HepG2 (cell line): ENCODE measurements at regions not wholly inside any gene's neighbourhood (a gene's known extent, or its start where the extent isn't known, plus 50 kb on each side); places are given as distances from the start of the nearest gene placed in this dataset.

ENCODE experiments used
- BCL3 ChIP-seq: sonication (generic); formaldehyde crosslinking; IDR thresholded peaks from 2 replicates; pipeline ENCODE4 v1.5.1; 2020; ENCODE audit warnings: mild to moderate bottlenecking, missing genetic modification reagents, moderate library complexity
- HNRNPK ChIP-seq: fragments of 200-400 bp; formaldehyde crosslinking; IDR thresholded peaks from 2 replicates; pipeline ENCODE4 v1.6.1; 2018; ENCODE audit warnings: low read length, low read depth, moderate library complexity, mild to moderate bottlenecking; ENCODE audit not compliant: poor library complexity, severe bottlenecking
- NFAT5 ChIP-seq: sonication (generic); formaldehyde crosslinking; IDR thresholded peaks from 2 replicates; pipeline ENCODE4 v1.4.0; 2020; ENCODE audit warnings: missing genetic modification reagents
- POLR2AphosphoS5 ChIP-seq: IDR thresholded peaks from 2 replicates; pipeline ENCODE4 v1.6.1; 2012; ENCODE audit warnings: low read depth, low read length
- TCF12 ChIP-seq, 2 experiments: fragments of 450-650 bp in 1 of 2; sonication (generic) in 1 of 2; formaldehyde crosslinking in 1 of 2; IDR thresholded peaks; 2 replicates each; pipeline versions ENCODE4 v1.6.1 to v1.8.0; 2017 to 2022; ENCODE audit warnings: antibody characterized with exemption in 1 of 2, mild to moderate bottlenecking in 1 of 2, missing genetic modification reagents in 1 of 2, moderate library complexity in 1 of 2
- TP53 ChIP-seq: sonication (generic); formaldehyde crosslinking; conservative IDR thresholded peaks from 2 replicates; pipeline ENCODE4 v1.4.0; 2020; ENCODE audit warnings: missing genetic modification reagents
- ZFP90 ChIP-seq: sonication (generic); formaldehyde crosslinking; IDR thresholded peaks from 2 replicates; pipeline ENCODE4 v1.8.0; 2022; ENCODE audit warnings: missing genetic modification reagents, mild to moderate bottlenecking, inconsistent platforms, borderline replicate concordance
- ZNF598 ChIP-seq: sonication (generic); formaldehyde crosslinking; IDR thresholded peaks from 2 replicates; pipeline ENCODE4 v1.5.1; 2020; ENCODE audit warnings: mild to moderate bottlenecking, missing genetic modification reagents, borderline replicate concordance
- ZNF788 ChIP-seq: sonication (generic); formaldehyde crosslinking; IDR thresholded peaks from 2 replicates; pipeline ENCODE4 v1.5.0; 2020; ENCODE audit warnings: mild to moderate bottlenecking, missing genetic modification reagents, borderline replicate concordance

DNA sequence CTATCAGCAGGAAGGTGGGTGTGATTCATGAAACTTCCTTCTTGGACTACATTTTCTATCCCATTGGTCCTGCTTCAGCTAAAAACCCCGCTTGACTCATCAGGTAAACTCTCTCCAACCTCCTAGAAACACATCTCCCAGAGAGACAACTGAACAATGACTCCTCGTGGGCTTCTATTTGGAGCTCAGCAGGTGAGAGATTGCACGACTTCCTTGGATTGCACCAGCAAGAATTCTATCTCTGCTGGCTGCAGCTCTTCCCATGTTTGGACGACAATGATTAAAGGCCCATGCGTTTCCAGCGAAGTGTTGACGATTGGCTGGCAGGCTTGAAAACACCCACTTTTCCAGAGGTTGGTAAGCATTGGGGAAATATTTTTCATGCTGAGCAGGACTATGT is 216.1 kb upstream of the NTM start (continued):
- TF ChIP-seq NFAT5 (no peak), BCL3 (CRISPR knock-in tag) (no peak), ZNF598 (no peak), HNRNPK (no peak), TP53 (CRISPR knock-in tag) (no peak), ZNF788 (CRISPR knock-in tag) (no peak), ZFP90 (CRISPR knock-in tag) (no peak), TCF12 (IDR thresholded peaks at IDR 0.05) (no peak), TCF12 (CRISPR knock-in tag; IDR thresholded peaks at IDR 0.05) (no peak), POLR2AphosphoS5 (no peak)
